GM21367 (cell line): ENCODE measurements at regions not wholly inside any gene's neighbourhood (a gene's known extent, or its start where the extent isn't known, plus 50 kb on each side); places are given as distances from the start of the nearest gene placed in this dataset.
"Not testable (repeated sequence)": the region's sequence is repeated elsewhere in the genome, so short reads cannot be mapped to it uniquely, and the experiment has no call there.

ENCODE experiments used
- ATAC-seq: cut with Tn5 transposase; IDR thresholded peaks from one replicate; pipeline ENCODE4 v1.9.1; 2021; ENCODE audit not compliant: unreplicated experiment

DNA sequence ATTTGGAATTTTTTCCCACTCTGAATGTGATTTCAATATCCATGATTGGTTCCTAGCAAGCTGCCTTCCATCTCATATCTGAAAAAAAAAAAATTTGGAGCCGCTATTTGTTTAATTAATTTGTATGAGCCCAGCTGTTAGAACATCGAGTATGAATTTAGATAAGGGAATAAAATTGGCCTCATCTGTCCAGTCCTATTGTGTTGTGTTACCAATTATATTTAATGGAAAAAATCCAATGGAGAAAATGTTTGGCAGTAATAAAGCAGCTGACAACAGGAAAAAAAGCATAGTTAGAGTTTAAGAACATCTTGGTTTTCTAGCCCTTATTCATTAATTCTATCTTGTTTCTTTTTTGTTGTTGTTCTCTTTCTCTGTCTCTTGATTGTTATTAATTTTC lies 735.6 kb upstream of the RIOK2 start:
- no peak for ATAC-seq

DNA sequence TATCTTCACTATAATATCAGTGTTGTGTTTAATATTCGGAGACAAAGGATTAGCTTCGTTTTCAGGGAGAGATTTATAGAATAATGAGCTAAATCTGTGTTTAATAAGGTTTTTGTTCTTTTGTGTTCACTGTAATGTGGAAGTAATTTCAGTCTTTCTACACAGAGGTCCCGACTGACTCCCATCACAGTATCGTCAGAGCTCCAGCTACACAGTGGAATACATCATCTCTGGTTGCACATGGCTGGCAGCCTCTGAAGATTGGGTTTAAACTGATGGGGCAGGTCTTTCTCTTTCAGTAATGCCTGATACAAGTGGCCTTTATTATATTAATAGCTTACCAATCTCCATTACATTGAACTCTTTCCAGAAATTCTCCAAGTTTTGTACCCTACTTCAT lies 736.7 kb upstream of the RIOK2 start:
- ATAC-seq: no peak

DNA sequence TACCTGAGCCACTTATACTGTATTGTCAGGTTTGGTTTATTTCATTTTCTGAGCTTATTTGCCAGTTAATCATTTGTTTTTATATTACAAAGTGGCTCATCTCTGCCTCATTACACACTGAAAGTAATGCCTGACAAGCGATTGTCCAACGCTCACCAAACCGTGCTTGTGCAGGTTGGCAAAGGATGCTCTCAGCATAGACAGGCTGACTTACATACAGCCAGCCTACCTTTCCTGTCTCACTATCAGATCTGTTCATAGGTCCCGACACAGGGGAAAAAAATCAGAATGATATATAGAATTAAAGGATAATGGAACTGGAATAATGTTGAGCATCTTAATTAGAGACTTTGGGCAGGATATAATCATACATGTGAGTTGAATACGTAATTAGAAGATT lies 739.7 kb upstream of the RIOK2 start:
- no peak for ATAC-seq

DNA sequence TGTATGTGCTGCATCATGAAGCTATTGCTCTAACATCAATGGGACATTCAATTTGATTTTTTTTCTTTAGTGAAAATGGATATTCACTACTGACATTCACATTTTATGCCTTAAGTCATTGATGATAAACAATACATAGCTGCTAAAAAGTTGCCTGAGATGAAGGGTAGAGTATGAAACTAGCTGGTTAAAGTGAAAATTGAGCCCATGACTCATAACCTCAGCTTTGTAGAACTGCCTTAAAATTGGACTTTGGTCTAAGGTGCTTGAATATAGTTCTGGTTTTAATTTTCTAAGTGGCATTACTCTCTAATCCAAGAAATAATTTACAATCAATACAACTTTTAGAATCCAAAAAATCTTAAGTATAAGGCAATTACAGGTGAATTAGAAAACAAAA lies 740.4 kb upstream of the RIOK2 start:
- no peak for ATAC-seq

DNA sequence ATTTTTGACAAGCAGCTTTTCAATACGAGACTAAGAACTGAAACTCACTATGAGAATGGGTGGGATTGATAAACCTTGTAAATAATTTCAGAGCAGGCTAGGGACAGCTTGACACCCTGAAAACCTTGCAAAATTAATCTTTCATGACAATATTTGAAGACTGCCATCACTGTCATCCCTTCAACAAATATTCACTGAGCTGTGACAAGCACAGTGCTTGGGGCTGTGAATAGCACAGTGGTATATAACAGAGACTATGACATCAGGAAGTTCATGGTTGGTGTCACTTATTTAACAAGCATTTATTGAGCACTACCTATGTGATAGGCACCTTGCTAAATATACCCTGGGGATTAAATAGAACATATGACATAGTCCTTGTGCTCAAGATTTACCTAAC lies 741.0 kb upstream of the RIOK2 start:
- ATAC-seq: no peak

DNA sequence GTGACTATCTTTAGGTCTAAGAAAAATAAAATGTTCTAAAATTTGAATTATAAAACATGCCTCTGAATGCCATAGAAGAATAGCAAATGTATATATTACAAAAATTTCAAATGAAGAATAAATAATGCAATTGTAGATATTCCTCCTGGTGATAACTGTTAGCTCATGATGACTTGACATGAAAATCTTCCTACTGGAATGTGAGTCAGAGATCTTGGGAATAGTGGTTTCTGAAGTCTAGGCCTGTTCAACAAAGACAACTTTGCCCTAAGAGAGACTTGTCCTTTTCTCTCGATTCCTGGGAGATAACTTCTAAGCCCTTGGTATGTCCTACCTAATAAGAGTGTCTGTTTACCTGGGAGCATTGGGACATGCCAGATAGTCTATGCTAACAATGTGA lies 746.3 kb upstream of the RIOK2 start:
- ATAC-seq: no peak

DNA sequence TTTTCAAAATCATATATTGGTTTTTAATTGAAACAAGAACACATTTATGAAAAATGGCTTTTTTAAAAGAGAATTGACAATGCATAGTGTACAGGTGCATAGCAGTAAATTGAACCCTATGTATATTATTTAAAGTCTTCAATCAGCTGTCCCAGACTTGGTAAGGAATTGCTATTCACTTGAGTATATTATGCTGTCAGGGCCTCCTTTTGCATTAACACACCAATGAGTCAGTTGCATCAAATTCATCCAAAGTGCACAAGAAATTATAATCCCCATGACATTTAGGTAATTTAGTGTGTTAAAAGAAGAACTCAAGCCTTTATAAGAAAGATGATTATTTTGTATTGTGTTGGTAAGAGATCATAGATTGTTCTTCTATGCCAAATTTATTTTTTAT lies 748.8 kb upstream of the RIOK2 start:
- ATAC-seq: no peak

DNA sequence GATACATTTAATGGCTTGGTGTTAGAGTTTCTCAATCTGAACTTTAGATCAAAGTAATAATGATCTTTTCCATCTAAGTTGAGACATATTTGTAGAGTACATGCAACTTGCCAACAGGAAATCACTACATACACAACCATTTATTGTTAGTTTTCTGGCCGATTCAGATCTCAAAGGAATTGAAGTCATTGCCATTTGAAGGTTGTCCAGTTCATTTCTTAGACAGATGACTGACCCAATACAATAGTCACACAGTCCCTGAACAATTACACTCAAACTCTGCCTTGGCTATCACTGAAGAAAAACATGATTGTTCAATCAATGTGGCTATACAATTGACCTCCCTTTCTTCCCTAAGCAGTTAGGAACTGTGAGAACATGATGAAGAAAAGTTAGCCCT lies 753.2 kb upstream of the RIOK2 start:
- ATAC-seq: no peak

DNA sequence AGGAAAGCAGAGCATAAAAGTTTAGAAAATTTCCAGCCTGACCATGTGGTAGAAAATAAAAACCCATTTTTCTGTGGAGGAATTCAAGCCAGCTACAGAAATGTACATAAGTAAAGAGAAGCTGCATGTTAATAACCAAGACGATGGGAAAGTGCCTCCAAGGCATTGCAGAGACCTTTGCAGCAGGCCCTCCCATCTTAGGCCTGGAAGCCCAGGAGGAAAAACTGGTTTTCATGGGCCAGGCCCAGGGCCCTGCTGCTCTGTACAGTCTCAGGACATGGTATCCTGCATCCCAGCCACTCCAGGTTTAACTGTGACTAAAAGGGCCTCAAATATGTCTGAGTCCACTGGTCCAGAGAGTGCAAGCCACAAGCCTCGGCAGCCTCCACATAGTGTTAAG lies 754.8 kb upstream of the RIOK2 start:
- no peak for ATAC-seq

DNA sequence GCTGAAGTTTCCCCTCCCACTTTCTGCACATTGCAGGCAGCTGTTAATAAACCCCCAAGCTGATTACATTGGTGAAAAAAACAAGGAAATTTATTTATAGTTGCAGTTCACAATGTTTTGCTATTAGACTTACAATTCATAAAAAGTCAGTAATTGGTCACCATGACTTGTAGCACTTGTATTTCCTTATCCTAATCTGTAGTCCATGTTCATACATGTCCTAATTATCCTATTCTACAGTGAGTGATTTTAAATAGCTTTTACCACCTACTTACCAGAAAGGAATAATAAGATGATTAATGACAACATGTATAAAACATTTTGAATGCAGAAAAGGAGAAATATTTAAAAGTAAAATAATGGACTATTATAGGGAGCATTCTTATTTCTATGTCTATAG lies 760.0 kb upstream of the RIOK2 start:
- ATAC-seq: no peak

DNA sequence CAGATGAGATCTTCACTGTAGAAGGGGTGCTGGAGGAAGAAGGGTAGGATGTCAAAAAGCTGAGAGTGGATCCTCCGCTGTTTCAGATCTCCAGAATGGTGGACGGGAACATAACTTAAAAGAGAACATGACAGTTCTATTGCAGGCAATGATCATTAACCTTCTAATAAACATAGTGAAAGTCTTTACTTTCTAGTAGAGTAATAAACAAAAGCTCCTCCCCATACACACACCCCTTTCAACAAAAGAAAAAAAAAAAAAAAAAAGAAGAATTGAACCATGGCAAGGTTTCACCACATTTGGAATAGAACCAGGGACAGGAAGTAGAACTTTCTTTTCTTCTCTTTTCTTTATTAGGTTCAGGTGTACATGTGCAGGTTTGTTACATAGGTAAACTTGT lies 768.1 kb upstream of the RIOK2 start:
- no peak for ATAC-seq

DNA sequence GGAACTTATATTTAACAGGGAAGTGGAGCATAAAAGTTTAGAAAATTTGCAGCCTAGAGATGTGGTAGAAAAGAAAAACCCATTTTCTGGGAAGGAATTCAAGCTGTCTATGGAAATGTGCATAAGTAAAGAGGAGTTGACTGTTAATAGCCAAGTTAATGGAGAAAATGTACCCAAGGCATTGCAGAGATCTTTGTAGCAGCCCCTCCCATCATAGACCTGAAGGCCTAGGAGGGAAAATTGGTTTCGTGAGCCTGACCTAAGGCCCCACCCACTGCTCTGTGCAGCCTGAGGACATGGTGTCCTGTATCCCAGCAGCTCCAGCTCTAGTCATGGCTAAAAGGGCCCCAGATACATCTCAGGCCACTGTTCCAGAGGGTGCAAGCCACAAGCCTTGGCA lies 772.4 kb upstream of the RIOK2 start:
- no peak for ATAC-seq

DNA sequence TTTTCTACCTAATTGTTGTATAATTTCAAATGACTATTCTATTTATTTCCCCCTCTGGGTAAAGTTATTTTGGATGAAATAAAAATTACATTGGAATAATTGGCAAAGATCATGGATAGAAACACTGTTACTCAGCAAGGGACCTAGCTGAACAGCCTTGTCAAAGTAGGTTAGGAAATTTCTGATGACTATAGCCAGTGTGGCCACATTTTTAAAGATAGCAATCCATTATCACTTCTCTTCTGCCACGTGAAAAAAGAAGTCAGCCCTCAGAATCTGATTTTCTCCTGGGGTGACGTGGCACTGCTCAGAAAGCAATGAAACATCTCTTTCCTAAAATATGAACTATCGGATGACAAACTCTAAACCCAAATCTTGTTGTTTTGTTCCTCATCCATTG lies 784.2 kb upstream of the RIOK2 start:
- ATAC-seq: no peak

DNA sequence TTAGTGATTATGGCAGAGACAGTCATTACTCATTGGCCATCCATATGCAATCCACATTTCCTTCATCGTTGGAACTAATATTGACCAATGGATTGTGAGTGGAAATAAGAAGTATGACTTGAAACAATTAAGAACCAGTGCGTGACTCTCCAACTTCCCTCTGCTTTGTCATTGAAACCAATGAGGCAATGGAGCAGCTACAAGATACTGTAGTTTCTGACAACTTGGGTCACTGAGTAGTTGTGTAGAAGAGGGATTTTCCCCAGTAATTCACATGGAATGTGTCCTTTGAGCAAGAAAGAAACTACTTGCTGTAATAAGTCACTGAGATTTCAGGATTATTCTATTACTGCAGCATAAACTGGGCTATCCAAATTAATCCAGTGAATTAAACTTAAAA lies 785.3 kb upstream of the RIOK2 start:
- ATAC-seq: no peak

DNA sequence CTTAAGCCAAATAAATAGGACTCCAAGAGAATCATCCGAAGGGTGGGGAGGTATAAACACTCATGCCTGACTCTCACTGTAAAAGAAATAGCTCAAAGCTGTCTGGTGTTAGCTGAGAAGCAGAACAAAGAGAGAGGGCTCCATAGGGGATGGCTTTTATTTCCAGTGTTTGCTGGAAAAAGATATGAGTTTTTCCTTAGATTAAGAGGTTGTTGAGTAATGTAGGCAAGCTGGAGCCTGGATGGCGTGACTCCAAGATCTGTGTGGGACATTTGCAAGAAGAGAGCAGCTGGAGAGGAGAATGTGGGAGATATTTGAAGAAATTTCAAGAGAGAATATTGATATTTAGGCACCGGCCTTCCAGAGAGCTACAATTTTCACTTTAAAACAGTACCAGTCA lies 793.7 kb upstream of the RGMB start:
- ATAC-seq: no peak

DNA sequence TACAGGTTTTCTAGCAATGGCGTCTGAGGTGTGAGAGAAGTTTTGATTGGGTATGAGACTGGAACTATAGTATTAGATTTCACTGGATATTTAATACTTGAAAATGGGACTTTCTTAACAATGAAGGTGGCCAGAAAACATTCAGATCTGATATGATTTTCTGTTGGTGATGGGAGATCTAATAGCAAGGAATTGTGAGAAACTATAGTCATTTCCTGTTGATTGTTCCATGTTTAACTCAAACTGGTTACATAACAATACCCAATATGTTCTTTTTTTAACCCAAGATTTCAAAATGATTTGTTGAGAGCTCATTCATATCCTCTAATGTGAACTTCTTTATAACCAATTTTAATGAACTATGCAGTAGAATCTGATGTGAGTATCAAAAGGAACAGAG lies 793.2 kb upstream of the RGMB start:
- no peak for ATAC-seq

DNA sequence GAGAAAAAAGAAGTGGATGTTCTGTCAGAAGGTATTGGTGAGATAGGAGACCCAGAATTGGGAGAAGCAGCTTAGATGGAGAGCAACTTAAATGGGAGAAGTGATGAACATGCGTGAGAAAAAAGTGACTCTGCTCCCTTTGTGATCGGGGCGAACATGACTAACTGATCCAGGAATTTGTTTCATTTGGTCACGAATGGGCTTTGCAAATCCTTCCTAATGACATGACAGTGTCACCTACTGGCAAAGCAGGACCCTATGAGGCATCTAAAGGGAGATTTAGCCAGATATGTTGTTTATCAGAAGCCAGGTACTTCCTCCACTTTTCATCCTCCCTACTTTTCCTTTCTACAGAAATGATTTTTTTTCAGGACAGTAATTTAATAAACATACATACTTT lies 787.4 kb upstream of the RGMB start:
- no peak for ATAC-seq

DNA sequence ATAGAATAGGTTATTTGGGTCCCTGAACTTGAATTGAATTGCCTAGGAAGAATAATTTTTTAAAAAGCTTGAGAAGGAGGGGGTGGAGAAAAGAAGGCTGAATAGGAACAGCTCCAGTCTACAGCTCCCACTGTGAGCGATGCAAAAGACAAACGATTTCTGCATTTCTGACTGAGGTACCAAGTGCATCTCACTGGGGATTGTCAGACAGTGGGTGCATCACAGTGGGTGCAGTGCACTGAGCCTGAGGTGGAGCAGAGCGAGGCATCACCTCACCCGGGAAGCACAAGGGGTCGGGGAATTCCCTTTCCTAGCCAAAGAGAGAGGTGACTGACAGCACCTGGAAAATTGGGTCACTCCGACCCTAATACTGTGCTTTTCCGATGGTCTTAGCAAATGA lies 782.2 kb upstream of the RGMB start:
- no peak for ATAC-seq

DNA sequence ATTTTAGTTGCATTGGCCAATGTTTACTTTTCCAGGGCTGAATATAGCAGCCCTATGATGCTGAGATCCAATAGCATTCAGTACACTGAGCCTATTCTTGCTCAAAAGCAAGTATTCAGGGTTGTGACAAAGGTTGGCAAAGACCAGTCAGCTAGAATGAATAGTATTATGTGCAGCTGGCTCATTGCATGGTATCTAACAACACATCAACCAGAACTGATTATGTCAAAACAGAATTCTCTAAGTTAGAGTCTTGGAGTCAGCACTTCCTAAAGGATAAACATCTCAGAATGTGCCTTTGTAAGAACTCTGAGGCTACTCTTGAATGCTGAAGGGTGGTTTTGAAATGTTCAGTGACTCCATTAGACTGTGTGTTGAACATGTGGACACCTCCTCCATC lies 774.5 kb upstream of the RGMB start:
- no peak for ATAC-seq

DNA sequence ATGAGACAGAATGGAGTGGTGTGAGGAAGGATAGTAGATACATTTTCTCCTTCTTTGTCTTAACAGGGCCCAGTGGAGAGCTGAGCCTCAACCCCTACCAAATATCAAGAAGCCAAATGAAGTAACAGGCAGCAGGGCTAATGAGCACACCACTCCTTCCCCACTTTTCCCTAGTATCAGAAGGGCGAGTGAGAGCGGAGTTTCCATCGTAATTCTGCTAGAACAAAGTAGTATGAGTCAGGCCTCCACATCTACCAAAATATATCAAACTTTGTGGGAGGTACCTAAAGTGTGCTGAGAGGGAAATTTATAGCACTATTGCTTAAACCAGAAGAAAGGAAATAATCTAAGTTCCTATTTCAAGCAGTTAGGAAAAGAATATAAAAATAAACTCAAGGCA lies 769.0 kb upstream of the RGMB start:
- no peak for ATAC-seq

DNA sequence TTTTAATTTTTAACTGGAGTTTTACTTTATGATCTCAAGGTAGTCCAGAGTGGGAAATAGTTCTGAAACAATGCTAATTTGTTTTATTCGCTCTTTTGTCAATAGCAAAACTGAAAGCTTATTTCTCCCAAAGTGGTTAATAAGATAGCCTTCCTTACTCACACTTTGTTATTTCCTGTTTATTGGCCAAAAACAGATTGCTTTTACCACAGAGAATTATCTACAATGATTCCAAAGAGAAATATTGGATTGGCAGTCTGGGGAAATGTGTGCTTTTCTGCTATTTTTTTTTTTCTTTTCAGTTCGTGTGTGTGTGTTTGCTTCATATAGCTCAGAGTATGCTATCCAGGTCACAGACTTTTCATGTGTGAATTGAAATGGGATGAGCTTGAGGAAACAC lies 756.7 kb upstream of the RGMB start:
- ATAC-seq: no peak

DNA sequence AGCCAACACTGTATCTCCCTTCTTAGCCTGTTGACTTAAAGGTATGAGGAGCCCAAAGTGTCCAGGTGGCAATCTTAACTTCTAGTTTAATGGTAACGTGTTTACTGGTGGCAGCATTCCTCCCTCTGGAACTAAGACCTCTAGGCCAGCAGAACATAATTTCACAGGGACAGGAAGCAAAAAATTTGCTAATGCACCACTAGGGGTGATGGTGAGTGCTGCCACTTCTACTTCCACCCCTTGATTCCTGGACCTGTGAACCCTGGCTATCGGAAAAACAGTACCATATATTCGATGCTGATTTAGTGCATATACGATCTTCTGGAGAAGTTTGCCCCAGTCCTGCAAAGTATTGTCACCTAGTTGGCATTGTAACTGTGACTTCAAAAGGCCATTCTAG lies 743.2 kb upstream of the RGMB start:
- not testable (repeated sequence) for ATAC-seq

DNA sequence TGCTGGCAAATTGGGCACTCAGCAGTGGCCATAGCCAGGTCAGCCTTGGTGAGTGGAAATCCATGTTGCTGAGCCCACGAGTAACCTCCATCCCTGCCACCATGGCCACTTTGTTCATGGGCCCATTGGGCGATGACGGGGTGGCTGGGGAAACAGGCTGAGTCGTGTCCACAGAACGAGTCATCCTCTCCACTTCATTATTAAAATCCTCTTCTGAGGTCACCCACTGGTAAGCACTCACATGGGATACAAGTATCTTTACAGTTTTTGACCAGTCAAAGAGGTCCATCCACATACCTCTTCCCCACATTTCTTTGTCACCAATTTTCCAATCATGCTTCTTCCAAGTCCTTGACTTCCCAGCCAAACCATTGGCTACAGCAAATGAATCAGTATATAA lies 742.4 kb upstream of the RGMB start:
- not testable (repeated sequence) for ATAC-seq

DNA sequence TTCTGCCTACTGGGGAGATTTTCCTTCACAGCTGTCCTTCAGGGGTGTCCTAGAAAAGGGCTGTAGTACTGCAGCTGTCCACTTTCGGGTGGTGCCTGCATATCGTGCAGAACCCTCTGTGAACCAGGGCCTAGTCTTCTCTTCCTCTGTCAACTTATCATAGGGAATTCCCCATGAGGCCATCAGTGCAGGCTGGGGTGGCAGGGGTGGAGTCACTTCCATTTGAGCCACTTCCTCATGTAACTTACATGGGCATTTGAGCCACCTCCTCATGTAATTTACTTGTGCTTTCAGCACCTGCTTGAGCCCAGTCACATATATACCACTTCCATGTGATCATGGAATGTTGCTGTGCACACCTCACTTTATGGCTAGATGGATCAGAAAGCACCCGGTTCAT lies 742.0 kb upstream of the RGMB start:
- no peak for ATAC-seq
